GM12878 (cell line): ENCODE measurements at regions not wholly inside any gene's neighbourhood (a gene's known extent, or its start where the extent isn't known, plus 50 kb on each side); places are given as distances from the start of the nearest gene placed in this dataset.

ENCODE experiments used
- ATAC-seq: fragments of 200-7000 bp; cut with Tn5 transposase; 3 replicates; pipeline ENCODE4 v1.9.1; 2020; ENCODE audit warnings: mild to moderate bottlenecking, moderate library complexity
- BruUV-seq: library from RNA; stranded (reverse); fragments of 400-500 nt; replicated peaks from 2 replicates; lab custom pipeline; 2021; lab: Mats Ljungman, UMichigan
- CTCF ChIA-PET: fragments of 300-600 bp; sonication (Branson Sonifier 250); formaldehyde crosslinking; extraction: SDS; loops from one replicate; lab custom pipeline; 2021; ENCODE audit warnings: inconsistent platforms; lab: Yijun Ruan, JAX
- POLR2A ChIA-PET: fragments of 350-600 bp; formaldehyde crosslinking; extraction: SDS; loops from one replicate; lab custom pipeline; 2021; ENCODE audit warnings: inconsistent platforms; lab: Charles Lee
- RAD21 ChIA-PET: fragments of 300-600 bp; sonication (Branson Sonifier 250); formaldehyde crosslinking; loops from one replicate; lab custom pipeline; 2023; ENCODE audit warnings: antibody characterized with exemption; ENCODE audit not compliant: unreplicated experiment; lab: Charles Lee
- SMC1A ChIA-PET: fragments of 300-600 bp; sonication (Branson Sonifier 250); formaldehyde crosslinking; loops from one replicate; lab custom pipeline; 2023; ENCODE audit not compliant: unreplicated experiment, uncharacterized antibody; lab: Charles Lee
- DNase-seq: peaks from one replicate; pipeline ENCODE4 v3.0.0-alpha.2; 2011; ENCODE audit warnings: low read depth, low spot score
- FAIRE-seq: peaks from 3 replicates; lab custom pipeline; 2011; peaks lifted over from hg19 to GRCh38; lab: Jason Lieb, UNC
- H2AFZ ChIP-seq: 2 replicates; pipeline ENCODE4 v1.6.0; 2011; ENCODE audit warnings: low read depth, low read length, control low read depth; ENCODE audit not compliant: control insufficient read depth
- H3K27ac ChIP-seq: 2 replicates; pipeline ENCODE4 v1.5.1; 2011; ENCODE audit warnings: control low read depth; ENCODE audit not compliant: control insufficient read depth, insufficient read depth
- H3K27me3 ChIP-seq, 2 experiments: replicated peaks in 1 of 2; 2 replicates each; pipeline versions ENCODE4 v1.6.0 to v1.6.1; 2011; ENCODE audit warnings: low read length in 1 of 2; ENCODE audit not compliant: control insufficient read depth in 2 of 2, insufficient read depth in 2 of 2
- H3K36me3 ChIP-seq, 2 experiments: 2 replicates each; pipeline ENCODE4 v1.5.1; 2011; ENCODE audit warnings: low read length in 1 of 2; ENCODE audit not compliant: control insufficient read depth in 2 of 2, insufficient read depth in 2 of 2
- H3K4me1 ChIP-seq: 2 replicates; pipeline ENCODE4 v1.6.1; 2011; ENCODE audit warnings: mild to moderate bottlenecking, low read length, moderate library complexity, mixed read lengths; ENCODE audit not compliant: control insufficient read depth, insufficient read depth
- H3K4me2 ChIP-seq: 2 replicates; pipeline ENCODE4 v1.6.0; 2011; ENCODE audit warnings: control low read depth; ENCODE audit not compliant: control insufficient read depth, insufficient read depth
- H3K4me3 ChIP-seq: fragments of 200-600 bp; sonication (generic); 2 replicates; pipeline ENCODE4 v1.5.1; 2016
- H3K79me2 ChIP-seq: 2 replicates; pipeline ENCODE4 v1.6.0; 2011; ENCODE audit warnings: low read length; ENCODE audit not compliant: control insufficient read depth, insufficient read depth
- H3K9ac ChIP-seq: 2 replicates; pipeline ENCODE4 v1.8.0; 2011; ENCODE audit warnings: low read length, control low read depth, mixed read lengths; ENCODE audit not compliant: control insufficient read depth, insufficient read depth
- H3K9me3 ChIP-seq: replicated peaks from 3 replicates; pipeline ENCODE4 v1.5.1; 2011; ENCODE audit warnings: mild to moderate bottlenecking, low read length; ENCODE audit not compliant: control insufficient read depth, insufficient read depth
- H4K20me1 ChIP-seq: 2 replicates; pipeline ENCODE4 v1.6.0; 2011; ENCODE audit not compliant: control insufficient read depth, insufficient read depth
- ASH2L ChIP-seq: fragments of 300-600, 200-600 bp; sonication (generic); IDR thresholded peaks from 2 replicates; pipeline ENCODE4 v1.6.1; 2017; ENCODE audit warnings: low read depth, mild to moderate bottlenecking, borderline replicate concordance
- BACH1 ChIP-seq: fragments of 450-650 bp; IDR thresholded peaks from 2 replicates; pipeline ENCODE4 v1.6.1; 2017; ENCODE audit warnings: mild to moderate bottlenecking, borderline replicate concordance
- CREB1 ChIP-seq: IDR thresholded peaks from 2 replicates; pipeline ENCODE4 v1.6.1; 2012; ENCODE audit warnings: low read depth, mild to moderate bottlenecking, inconsistent platforms
- E4F1 ChIP-seq: fragments of 450-650 bp; IDR thresholded peaks from 2 replicates; pipeline ENCODE4 v1.6.1; 2018; ENCODE audit warnings: borderline replicate concordance, mild to moderate bottlenecking; ENCODE audit not compliant: partially characterized antibody
- FOXM1 ChIP-seq: IDR thresholded peaks from 2 replicates; pipeline ENCODE4 v1.6.1; 2012; ENCODE audit warnings: low read depth, mild to moderate bottlenecking, inconsistent platforms, low read length, moderate library complexity
- KAT2A ChIP-seq: conservative IDR thresholded peaks from 2 replicates; pipeline ENCODE4 v1.6.1; 2011; ENCODE audit warnings: low read depth, low read length; ENCODE audit not compliant: control insufficient read depth
- MTA3 ChIP-seq: IDR thresholded peaks from 2 replicates; pipeline ENCODE4 v1.6.1; 2012; ENCODE audit warnings: low read length, inconsistent platforms, borderline replicate concordance
- NFXL1 ChIP-seq: fragments of 450-650 bp; IDR thresholded peaks from 2 replicates; pipeline ENCODE4 v1.6.1; 2017; ENCODE audit warnings: antibody characterized with exemption, mild to moderate bottlenecking, borderline replicate concordance
- PML ChIP-seq: IDR thresholded peaks from 2 replicates; pipeline ENCODE4 v1.6.1; 2012; ENCODE audit warnings: low read length, inconsistent platforms
- PRDM15 ChIP-seq: fragments of 450-650 bp; formaldehyde crosslinking; IDR thresholded peaks from 2 replicates; pipeline ENCODE4 v1.4.0; 2020; ENCODE audit warnings: mild to moderate bottlenecking, moderate library complexity
- SMC3 ChIP-seq: IDR thresholded peaks from 2 replicates; pipeline ENCODE4 v1.6.1; 2011; ENCODE audit warnings: low read length, improper control_type of control experiment, borderline replicate concordance
- TCF3 ChIP-seq: IDR thresholded peaks from 2 replicates; pipeline ENCODE4 v1.6.1; 2012; ENCODE audit warnings: low read depth, mild to moderate bottlenecking, low read length, borderline replicate concordance; ENCODE audit not compliant: insufficient read depth
- ZNF207 ChIP-seq: fragments of 450-650 bp; IDR thresholded peaks from 2 replicates; pipeline ENCODE4 v1.6.1; 2014; ENCODE audit warnings: antibody characterized with exemption, mild to moderate bottlenecking, borderline replicate concordance
- WGBS: methylation state at CpG from one replicate; pipeline ENCODE4 v1.1.6; 2016; ENCODE audit warnings: low lambda C conversion rate; ENCODE audit not compliant: insufficient replicate concordance, insufficient coverage; ENCODE audit errors: missing lambda C conversion rate; 5-methylcytosine and 5-hydroxymethylcytosine counted together
- in situ Hi-C: fragments of 300-500 bp; cut with MboI; formaldehyde crosslinking; loops from 9 replicates; pipeline ENCODE4 v1.14.3; 2018; ENCODE audit warnings: mixed read lengths
- intact Hi-C: fragments of 100-400 bp; cut with micrococcal nuclease; formaldehyde crosslinking; loops from one replicate; pipeline ENCODE4 v1.14.2; 2022; ENCODE audit not compliant: unreplicated experiment

GRCh38 chr4:1493540-1494287, 87.5 kb upstream of the NKX1-1 start:
- no peak overlapping the region for H2AFZ ChIP-seq
- no peaks in the 10 kb centered on the region for H3K79me2 ChIP-seq
- BruUV-seq = no TSS peak
- ATAC-seq = no peak
- intact Hi-C loops = no loop called here
- no peak for FAIRE-seq
- H3K4me1 ChIP-seq = no peaks in the 10 kb centered on the region
- ChIA-PET SMC1A (no interaction called here), RAD21 (no interaction called here), CTCF (no interaction called here), POLR2A (no interaction called here)
- DNase-seq = no peak
- H3K4me3 ChIP-seq = no peak overlapping the region
- H3K36me3 ChIP-seq = no peaks in the 10 kb centered on the region
- H3K27ac ChIP-seq = no peak overlapping the region
- H3K9ac ChIP-seq = no peak overlapping the region
- no peak overlapping the region for H3K4me2 ChIP-seq
- in situ Hi-C loops = no loop called here
- H3K9me3 ChIP-seq = no peaks in the 10 kb centered on the region; the same call in 2 of the 3 replicates
- TF ChIP-seq CREB1 = no peak
- TF ChIP-seq E4F1 = no peak
- TF ChIP-seq KAT2A = no peak
- TF ChIP-seq SMC3 = no peak
- TF ChIP-seq BACH1 = no peak
- no peak for TF ChIP-seq NFXL1
- no peak for TF ChIP-seq FOXM1
- no peak for TF ChIP-seq TCF3
- no peak for TF ChIP-seq PRDM15
- TF ChIP-seq MTA3 = no peak
- no peak for TF ChIP-seq PML
- TF ChIP-seq ASH2L = no peak
- TF ChIP-seq ZNF207 = no peak
- 55% methylated on average over 28 of the region's 28 CpGs for WGBS
- no peaks in the 10 kb centered on the region for H3K27me3 ChIP-seq
- H4K20me1 ChIP-seq = no peaks in the 10 kb centered on the region
